DOHH2 (cell line): ENCODE measurements at regions not wholly inside any gene's neighbourhood (a gene's known extent, or its start where the extent isn't known, plus 50 kb on each side); places are given as distances from the start of the nearest gene placed in this dataset.

ENCODE experiments used
- H3F3A ChIP-seq: fragments of 200-600 bp; sonication (generic), shearing (Covaris generic); 2 replicates; pipeline ENCODE4 v1.6.0; 2016; ENCODE audit warnings: antibody characterized with exemption, mild to moderate bottlenecking; ENCODE audit not compliant: control insufficient read depth, insufficient read depth
- H3K27ac ChIP-seq: fragments of 200-600 bp; sonication (generic); 2 replicates; pipeline ENCODE4 v1.5.1; 2014; ENCODE audit warnings: low read depth, mild to moderate bottlenecking, low read length, moderate library complexity
- H3K27me3 ChIP-seq: fragments of 200-600 bp; sonication (generic); 2 replicates; pipeline ENCODE4 v1.6.1; 2014; ENCODE audit warnings: mild to moderate bottlenecking, low read length, mixed read lengths; ENCODE audit not compliant: control insufficient read depth
- H3K36me3 ChIP-seq: fragments of 200-600 bp; sonication (generic); 2 replicates; pipeline ENCODE4 v1.6.1; 2014; ENCODE audit warnings: mild to moderate bottlenecking, low read length, moderate library complexity, mixed read lengths; ENCODE audit not compliant: control insufficient read depth
- H3K4me1 ChIP-seq: fragments of 200-600 bp; sonication (generic); 2 replicates; pipeline ENCODE4 v1.6.1; 2014; ENCODE audit warnings: mild to moderate bottlenecking, low read length, mixed read lengths; ENCODE audit not compliant: control insufficient read depth
- H3K4me2 ChIP-seq: fragments of 200-600 bp; sonication (generic); 2 replicates; pipeline ENCODE4 v1.6.0; 2014; ENCODE audit warnings: mild to moderate bottlenecking, low read length, moderate library complexity
- H3K4me3 ChIP-seq: fragments of 200-600 bp; sonication (generic); 2 replicates; pipeline ENCODE4 v1.5.1; 2014; ENCODE audit warnings: mild to moderate bottlenecking, low read length, mixed read lengths
- H3K79me2 ChIP-seq: fragments of 200-600 bp; sonication (generic); 2 replicates; pipeline ENCODE4 v1.6.1; 2014; ENCODE audit warnings: mild to moderate bottlenecking, low read length, mixed read lengths; ENCODE audit not compliant: control insufficient read depth
- H3K9me2 ChIP-seq: fragments of 200-600 bp; sonication (generic); replicated peaks from 2 replicates; pipeline ENCODE4 v1.6.1; 2014; ENCODE audit warnings: mild to moderate bottlenecking, low read length, mixed read lengths; ENCODE audit not compliant: control insufficient read depth
- H3K9me3 ChIP-seq: fragments of 200-600 bp; sonication (generic); 2 replicates; pipeline ENCODE4 v1.6.1; 2014; ENCODE audit warnings: antibody characterized with exemption, low read length, mixed read lengths; ENCODE audit not compliant: control insufficient read depth, insufficient read depth
- H4K20me1 ChIP-seq: fragments of 200-600 bp; sonication (generic); 2 replicates; pipeline ENCODE4 v1.6.0; 2014; ENCODE audit warnings: low read depth, mild to moderate bottlenecking, antibody characterized with exemption, low read length, moderate library complexity; ENCODE audit not compliant: control insufficient read depth, insufficient read depth
- CTCF ChIP-seq: fragments of 200-600 bp; sonication (generic); IDR thresholded peaks from one replicate; pipeline ENCODE4 v1.5.1; 2014; ENCODE audit warnings: antibody characterized with exemption, mild to moderate bottlenecking, low read depth, low read length; ENCODE audit not compliant: poor library complexity, severe bottlenecking
- EZH2phosphoT487 ChIP-seq: fragments of 200-600 bp; sonication (generic); IDR thresholded peaks from 2 replicates; pipeline ENCODE4 v1.6.1; 2017; ENCODE audit warnings: borderline replicate concordance, mild to moderate bottlenecking, antibody characterized with exemption, low read length, moderate library complexity, mixed read lengths

- H3K36me3 ChIP-seq: no peaks in the 10 kb centered on the region
- H3K79me2 ChIP-seq: no peaks in the 10 kb centered on the region
- no peaks in the 10 kb centered on the region for H4K20me1 ChIP-seq
- TF ChIP-seq EZH2phosphoT487 (no peak), CTCF (no peak)
- H3K9me3 ChIP-seq: no peaks in the 10 kb centered on the region
- no peak overlapping the region for H3K27ac ChIP-seq
- H3K9me2 ChIP-seq: no peaks in the 10 kb centered on the region
- no peaks in the 10 kb centered on the region; the same call in 1 of the 2 replicates for H3F3A ChIP-seq
- no peak overlapping the region for H3K4me3 ChIP-seq
- H3K4me2 ChIP-seq: no peak overlapping the region
- H3K4me1 ChIP-seq: peaks cover 35% of the 10 kb centered on the region
- H3K27me3 ChIP-seq: no peaks in the 10 kb centered on the region
Measured at GRCh38 chr3:101946906-101947305, 97.6 kb downstream of the NFKBIZ start.

GRCh38 chr3:101950510-101950909 is 101.2 kb downstream of the NFKBIZ start:
- no peaks in the 10 kb centered on the region for H3K9me3 ChIP-seq
- H3K27me3 ChIP-seq: no peaks in the 10 kb centered on the region
- no peaks in the 10 kb centered on the region for H3K9me2 ChIP-seq
- H3K4me2 ChIP-seq: no peak overlapping the region
- H3K4me3 ChIP-seq: no peak overlapping the region
- TF ChIP-seq EZH2phosphoT487 (no peak), CTCF (no peak)
- H4K20me1 ChIP-seq: no peaks in the 10 kb centered on the region
- H3K4me1 ChIP-seq: peaks cover 16% of the 10 kb centered on the region
- no peaks in the 10 kb centered on the region for H3F3A ChIP-seq
- no peak overlapping the region for H3K27ac ChIP-seq
- H3K36me3 ChIP-seq: no peaks in the 10 kb centered on the region
- H3K79me2 ChIP-seq: no peaks in the 10 kb centered on the region

- Histone ChIP-seq H3F3A (no peaks in the 10 kb centered on the region), H3K27me3 (no peaks in the 10 kb centered on the region), H3K4me1 (peaks cover 10% of the 10 kb centered on the region), H4K20me1 (no peaks in the 10 kb centered on the region), H3K4me2 (no peak overlapping the region), H3K4me3 (no peak overlapping the region), H3K79me2 (no peaks in the 10 kb centered on the region), H3K9me2 (no peaks in the 10 kb centered on the region), H3K36me3 (no peaks in the 10 kb centered on the region), H3K9me3 (no peaks in the 10 kb centered on the region), H3K27ac (no peak overlapping the region)
- TF ChIP-seq EZH2phosphoT487: no peak
- TF ChIP-seq CTCF: no peak
Measured at GRCh38 chr3:101950985-101951733, 101.8 kb downstream of the NFKBIZ start.
